Lung (tissue), 9 donors: ENCODE measurements at regions not wholly inside any gene's neighbourhood (a gene's known extent, or its start where the extent isn't known, plus 50 kb on each side); places are given as distances from the start of the nearest gene placed in this dataset.
"Not testable (repeated sequence)": the region's sequence is repeated elsewhere in the genome, so short reads cannot be mapped to it uniquely, and the experiment has no call there.

Experiments
- ATAC-seq: fragments of 200-7000 bp; cut with Tn5 transposase; one replicate; pipeline ENCODE4 v1.9.1; 2020; ENCODE audit warnings: moderate number of reproducible peaks; ENCODE audit not compliant: insufficient read depth, low FRiP score
- DNase-seq, 3 donors: peaks; one replicate each; pipeline ENCODE4 v3.0.0-alpha.2; 2013 to 2017
- H3K27ac ChIP-seq, 2 donors: one replicate each; pipeline ENCODE4 v1.5.1; 2013; ENCODE audit warnings: mild to moderate bottlenecking in 2 of 2, moderate library complexity in 2 of 2, control low read depth in 1 of 2, inconsistent platforms in 1 of 2, low read depth in 1 of 2, low read length in 1 of 2
- H3K27me3 ChIP-seq, 3 donors: one replicate each; pipeline ENCODE4 v1.5.1; 2013; ENCODE audit warnings: low read length in 2 of 3; ENCODE audit not compliant: control insufficient read depth in 3 of 3, insufficient read depth in 3 of 3
- H3K36me3 ChIP-seq, 4 donors: one replicate each; pipeline ENCODE4 v1.5.1; 2013; ENCODE audit warnings: low read length in 4 of 4, mild to moderate bottlenecking in 1 of 4, moderate library complexity in 1 of 4; ENCODE audit not compliant: control insufficient read depth in 4 of 4, insufficient read depth in 4 of 4
- H3K4me1 ChIP-seq, 5 donors: one replicate each; pipeline ENCODE4 v1.5.1; 2013; ENCODE audit warnings: low read length in 5 of 5, mild to moderate bottlenecking in 2 of 5, moderate library complexity in 1 of 5; ENCODE audit not compliant: control insufficient read depth in 5 of 5, insufficient read depth in 5 of 5
- H3K4me3 ChIP-seq: one replicate; pipeline ENCODE4 v1.5.1; 2013; ENCODE audit warnings: mild to moderate bottlenecking, control low read depth, moderate library complexity
- H3K9ac ChIP-seq, 2 donors: one replicate each; pipeline ENCODE4 v1.5.1; 2013; ENCODE audit warnings: low read length in 2 of 2, control low read depth in 1 of 2; ENCODE audit not compliant: insufficient read depth in 1 of 2
- H3K9me3 ChIP-seq, 4 donors: one replicate each; pipeline ENCODE4 v1.5.1; 2013; ENCODE audit warnings: low read length in 3 of 4, mild to moderate bottlenecking in 1 of 4, moderate library complexity in 1 of 4; ENCODE audit not compliant: control insufficient read depth in 4 of 4, insufficient read depth in 3 of 4
- WGBS, 2 donors: extraction: QIAGEN DNeasy Blood & Tissue Kit; methylation state at CpG; one replicate each; pipeline ENCODE4 v1.1.7; 2013; 5-methylcytosine and 5-hydroxymethylcytosine counted together
- donor health status: Bipolar disorder and iron deficiency.
- donor health status: healthy.
- donor health status: DM: yes; HTN: yes; CAD: no.

DNA sequence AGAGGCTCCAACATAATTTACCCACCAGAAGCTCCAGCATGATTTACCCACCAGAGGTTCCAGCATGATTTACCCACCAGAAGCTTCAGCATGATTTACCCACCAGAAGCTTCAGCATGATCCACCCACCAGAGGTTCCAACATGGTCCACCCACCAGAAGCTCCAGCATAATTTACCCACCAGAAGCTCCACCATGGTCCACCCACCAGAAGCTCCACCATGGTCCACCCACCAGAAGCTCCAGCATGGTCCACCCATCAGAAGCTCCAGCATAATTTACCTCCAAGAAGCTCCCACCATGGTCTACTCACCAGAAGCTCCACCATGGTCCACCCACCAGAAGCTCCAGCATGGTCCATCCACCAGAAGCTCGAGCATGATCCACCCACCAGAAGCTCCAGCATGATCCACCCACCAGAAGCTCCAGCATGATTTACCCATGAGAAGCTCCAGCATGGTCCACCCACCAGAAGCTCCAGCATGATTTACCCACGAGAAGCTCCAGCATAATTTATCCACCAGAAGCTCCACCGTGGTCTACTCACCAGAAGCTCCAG, 137.0 kb upstream of the TPTE start:
- not testable (repeated sequence) for ATAC-seq, DNase-seq, H3K27me3 ChIP-seq, H3K27ac ChIP-seq, H3K36me3 ChIP-seq, H3K9ac ChIP-seq, H3K4me1 ChIP-seq, H3K4me3 ChIP-seq
- peaks cover 2 to 43% (median 18%) of the 10 kb centered on the region in 4 donors for H3K9me3 ChIP-seq
- 45 to 61% methylated on average over 3 of the region's 3 CpGs for WGBS, 2 donors

DNA sequence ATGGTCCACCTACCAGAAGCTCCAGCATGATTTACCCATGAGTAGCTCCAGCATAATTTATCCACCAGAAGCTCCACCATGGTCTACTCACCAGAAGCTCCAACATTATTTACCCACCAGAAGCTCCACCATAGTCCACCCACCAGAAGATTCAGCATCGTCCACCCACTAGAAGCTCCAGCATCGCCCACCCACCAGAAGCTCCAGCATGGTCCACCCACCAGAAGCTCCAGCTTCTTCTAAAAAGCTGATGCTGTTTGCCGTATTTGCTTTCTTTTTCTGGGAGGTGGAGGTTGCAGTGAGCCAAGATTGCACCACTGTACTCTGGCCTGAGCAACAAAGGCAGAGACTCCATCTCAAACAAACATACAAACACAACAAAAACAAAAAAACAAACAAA, 136.2 kb upstream of the TPTE start:
- DNase-seq, ATAC-seq: not testable (repeated sequence)
- peaks cover 2 to 49% (median 18%) of the 10 kb centered on the region in 4 donors for H3K9me3 ChIP-seq

DNA sequence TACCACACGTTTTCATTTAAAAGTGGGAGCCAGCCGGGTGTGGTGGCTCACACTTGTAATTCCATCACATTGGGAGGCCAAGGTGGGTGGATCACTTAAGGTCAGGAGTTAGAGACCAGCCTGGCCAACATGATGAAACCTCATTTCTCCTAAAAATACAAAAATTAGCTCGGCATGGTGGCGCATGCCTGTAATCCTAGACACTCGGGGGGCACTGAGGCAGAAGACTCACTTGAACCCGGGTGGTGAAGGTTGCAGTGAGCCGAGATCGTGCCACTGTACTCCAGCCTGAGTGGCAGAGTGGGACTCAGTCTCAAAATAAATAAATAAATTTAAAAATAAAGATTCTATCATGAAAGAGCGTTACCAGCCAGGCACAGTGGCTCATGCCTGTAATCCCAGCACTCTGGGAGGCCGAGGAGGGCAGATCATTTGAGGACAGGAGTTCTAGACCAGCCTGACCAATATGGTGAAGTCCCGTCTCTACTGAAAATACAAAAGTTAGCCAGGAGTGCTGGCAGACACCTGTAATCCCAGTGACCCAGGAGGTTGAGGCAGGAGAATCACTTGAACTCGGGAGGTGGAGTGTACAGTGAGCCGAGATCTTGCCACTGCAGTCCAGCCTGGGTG, 135.4 kb upstream of the TPTE start:
- ATAC-seq, DNase-seq: not testable (repeated sequence)
- peaks cover 2 to 52% (median 17%) of the 10 kb centered on the region in 4 donors for H3K9me3 ChIP-seq

More for the DNA sequence above, 136.2 kb upstream of the TPTE start:
- 76 to 83% methylated on average over 3 of the region's 3 CpGs for WGBS, 2 donors
- H3K4me3 ChIP-seq, H3K4me1 ChIP-seq, H3K9ac ChIP-seq, H3K27ac ChIP-seq, H3K27me3 ChIP-seq, H3K36me3 ChIP-seq: not testable (repeated sequence)

DNA sequence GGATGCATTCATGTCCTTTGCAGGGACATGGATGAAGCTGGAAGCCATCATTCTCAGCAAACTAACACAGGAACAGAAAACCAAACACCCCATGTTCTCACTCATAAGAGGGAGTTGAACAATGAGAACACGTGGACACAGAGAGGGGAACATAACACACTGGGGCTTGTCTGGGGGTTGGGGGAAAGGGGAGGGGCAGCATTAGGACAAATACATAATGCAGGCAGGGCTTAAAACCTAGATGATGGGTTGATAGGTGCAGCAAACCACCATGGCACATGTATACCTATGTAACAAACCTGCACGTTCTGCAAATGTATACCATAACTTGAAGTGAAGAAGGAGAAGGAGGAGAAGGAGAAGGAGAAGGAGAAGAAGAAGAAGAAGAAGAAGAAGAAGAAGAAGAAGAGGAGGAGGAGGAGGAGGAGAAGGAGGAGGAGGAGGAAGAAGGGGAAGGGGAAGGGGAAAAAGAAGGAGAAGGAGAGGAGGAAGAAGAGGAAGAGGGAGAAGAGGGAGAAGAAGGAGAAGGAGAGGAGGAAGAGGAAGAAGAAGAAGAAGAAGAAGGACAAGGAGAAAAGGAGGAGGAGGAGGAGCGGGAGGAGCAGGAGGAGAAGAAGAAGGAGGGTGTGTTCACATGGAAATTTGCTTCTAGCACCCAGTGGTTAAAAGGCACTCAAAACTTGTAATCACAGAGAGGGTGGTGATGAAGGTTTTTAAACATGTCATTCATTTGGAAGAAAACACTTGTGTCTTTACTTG, 133.5 kb upstream of the TPTE start:
- H3K27ac ChIP-seq, H3K27me3 ChIP-seq, DNase-seq, H3K36me3 ChIP-seq, ATAC-seq, H3K4me1 ChIP-seq, H3K4me3 ChIP-seq, H3K9ac ChIP-seq: not testable (repeated sequence)
- peaks cover 2 to 45% (median 13%) of the 10 kb centered on the region in 4 donors for H3K9me3 ChIP-seq
- WGBS, 2 donors, result 45 to 51% methylated on average over 3 of the region's 3 CpGs

More for the DNA sequence above, 135.4 kb upstream of the TPTE start:
- not testable (repeated sequence) for H3K27ac ChIP-seq, H3K9ac ChIP-seq, H3K4me3 ChIP-seq, H3K27me3 ChIP-seq, H3K4me1 ChIP-seq, H3K36me3 ChIP-seq
- 66 to 68% methylated on average over 13 of the region's 13 CpGs for WGBS, 2 donors

DNA sequence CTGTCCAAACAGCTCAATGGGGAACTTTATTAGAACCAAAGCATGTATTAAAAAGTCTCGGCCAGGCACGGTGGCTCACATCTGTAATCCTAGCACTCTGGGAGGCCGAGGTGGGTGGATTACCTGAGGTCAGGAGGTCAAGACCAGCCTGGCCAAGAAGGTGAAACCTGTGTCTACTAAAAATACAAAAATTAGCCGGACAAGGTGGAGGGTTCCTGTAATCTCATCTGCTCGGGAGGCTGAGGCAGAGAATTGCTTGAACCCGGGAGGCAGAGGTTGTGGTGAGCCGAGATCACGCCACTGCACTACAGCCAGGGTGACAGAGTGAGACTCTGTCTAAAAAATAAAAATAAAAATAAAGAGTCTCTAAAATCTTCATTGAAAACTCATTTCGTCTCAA, 132.8 kb upstream of the TPTE start:
- not testable (repeated sequence) for H3K9ac ChIP-seq, H3K27ac ChIP-seq, H3K27me3 ChIP-seq, H3K4me3 ChIP-seq, ATAC-seq, H3K4me1 ChIP-seq, H3K36me3 ChIP-seq, DNase-seq
- 66 to 67% methylated on average over 9 of the region's 9 CpGs for WGBS, 2 donors
- peaks cover 4 to 43% (median 13%) of the 10 kb centered on the region in 4 donors for H3K9me3 ChIP-seq

DNA sequence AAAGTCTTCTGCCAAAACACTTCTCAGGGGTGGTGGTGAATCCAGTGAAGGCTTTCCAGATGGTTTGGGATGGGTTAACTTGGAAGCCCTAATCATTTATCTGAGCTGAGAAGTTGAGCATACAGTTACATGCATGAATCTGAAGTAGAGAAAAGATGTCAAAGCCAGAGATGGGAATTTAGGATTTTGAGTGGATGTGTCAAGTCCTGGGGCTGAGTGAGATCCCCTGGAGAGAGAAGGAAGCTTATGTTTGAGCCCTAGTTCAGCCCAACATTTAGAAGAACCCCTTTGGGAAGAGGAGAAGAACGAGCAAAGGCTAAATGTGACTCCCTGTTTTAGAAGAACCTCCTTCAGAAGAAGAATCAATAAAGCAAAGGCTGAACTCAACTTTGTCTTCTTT, 129.1 kb upstream of the TPTE start:
- not testable (repeated sequence) for DNase-seq, H3K36me3 ChIP-seq, H3K27me3 ChIP-seq, H3K4me1 ChIP-seq, ATAC-seq, H3K4me3 ChIP-seq, H3K9ac ChIP-seq, H3K27ac ChIP-seq
- H3K9me3 ChIP-seq, result peaks cover 2 to 21% (median 4%) of the 10 kb centered on the region in 4 donors
- no CpG with 5 or more reads among the region's 1 CpG for WGBS, 2 donors

DNA sequence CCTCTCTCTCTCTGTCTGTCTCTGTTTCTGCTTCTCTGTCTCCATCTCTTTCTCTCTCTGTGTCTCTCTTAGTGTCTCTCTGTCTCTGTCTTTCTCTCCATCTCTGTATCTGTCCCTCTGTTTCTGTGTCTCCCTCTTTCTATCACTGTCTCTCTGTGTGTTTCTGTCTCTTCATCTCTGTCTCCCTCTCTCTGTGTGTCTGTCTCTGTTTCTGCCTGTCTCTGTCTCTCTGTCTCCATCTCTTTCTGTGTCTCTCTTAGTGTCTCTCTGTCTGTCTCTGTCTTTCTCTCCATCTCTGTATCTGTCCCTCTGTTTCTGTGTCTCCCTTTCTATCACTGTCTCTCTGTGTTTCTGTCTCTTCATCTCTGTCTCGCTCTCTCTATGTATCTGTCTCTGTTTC, 125.4 kb upstream of the TPTE start:
- H3K27me3 ChIP-seq, ATAC-seq, H3K36me3 ChIP-seq, H3K9ac ChIP-seq, H3K4me1 ChIP-seq, DNase-seq, H3K9me3 ChIP-seq, H3K27ac ChIP-seq, H3K4me3 ChIP-seq: not testable (repeated sequence)
- WGBS, 2 donors, result 40 to 51% methylated on average over 1 of the region's 1 CpG

DNA sequence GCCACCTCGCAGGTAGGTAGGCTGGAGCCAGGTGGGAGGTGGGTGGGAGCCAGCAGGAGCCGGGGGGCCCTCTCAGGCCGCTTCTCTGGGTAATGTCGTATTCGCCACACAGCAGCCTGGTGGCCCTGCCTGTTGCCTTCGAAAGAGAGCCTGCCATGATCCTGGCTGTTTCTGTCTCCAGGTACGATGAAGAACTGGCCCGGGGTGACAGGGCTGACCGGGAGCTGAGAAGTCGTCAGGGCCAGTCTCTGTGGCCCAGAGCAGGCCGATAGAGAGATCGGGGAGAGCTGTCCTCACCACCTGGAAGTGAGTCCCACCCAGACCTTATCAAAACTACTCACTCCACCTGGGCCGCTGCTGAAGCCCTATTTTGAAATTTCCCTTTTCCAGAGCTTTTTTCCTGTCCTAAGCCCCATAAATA, 123.9 kb upstream of the TPTE start:
- peaks cover 0 to 19% (median 6%) of the 10 kb centered on the region in 4 donors for H3K9me3 ChIP-seq
- H3K9ac ChIP-seq, H3K27me3 ChIP-seq, H3K36me3 ChIP-seq, H3K4me3 ChIP-seq, H3K27ac ChIP-seq, H3K4me1 ChIP-seq, DNase-seq, ATAC-seq: not testable (repeated sequence)
- 75% methylated on average over 13 of the region's 13 CpGs for WGBS, 2 donors
